DOHH2 (cell line): ENCODE measurements at regions not wholly inside any gene's neighbourhood (a gene's known extent, or its start where the extent isn't known, plus 50 kb on each side); places are given as distances from the start of the nearest gene placed in this dataset.

ENCODE experiments used
- EZH2phosphoT487 ChIP-seq: fragments of 200-600 bp; sonication (generic); IDR thresholded peaks from 2 replicates; pipeline ENCODE4 v1.6.1; 2017; ENCODE audit warnings: borderline replicate concordance, mild to moderate bottlenecking, antibody characterized with exemption, low read length, moderate library complexity, mixed read lengths
- TF ChIP-seq, protein P1 (sequence below): fragments of 200-600 bp; sonication (generic); IDR thresholded peaks from one replicate; pipeline ENCODE4 v1.5.1; 2014; ENCODE audit warnings: antibody characterized with exemption, mild to moderate bottlenecking, low read depth, low read length; ENCODE audit not compliant: poor library complexity, severe bottlenecking

GRCh38 chr2:212940816-212941215 is 210.6 kb downstream of the IKZF2 start:
- TF ChIP-seq, protein P1, sequence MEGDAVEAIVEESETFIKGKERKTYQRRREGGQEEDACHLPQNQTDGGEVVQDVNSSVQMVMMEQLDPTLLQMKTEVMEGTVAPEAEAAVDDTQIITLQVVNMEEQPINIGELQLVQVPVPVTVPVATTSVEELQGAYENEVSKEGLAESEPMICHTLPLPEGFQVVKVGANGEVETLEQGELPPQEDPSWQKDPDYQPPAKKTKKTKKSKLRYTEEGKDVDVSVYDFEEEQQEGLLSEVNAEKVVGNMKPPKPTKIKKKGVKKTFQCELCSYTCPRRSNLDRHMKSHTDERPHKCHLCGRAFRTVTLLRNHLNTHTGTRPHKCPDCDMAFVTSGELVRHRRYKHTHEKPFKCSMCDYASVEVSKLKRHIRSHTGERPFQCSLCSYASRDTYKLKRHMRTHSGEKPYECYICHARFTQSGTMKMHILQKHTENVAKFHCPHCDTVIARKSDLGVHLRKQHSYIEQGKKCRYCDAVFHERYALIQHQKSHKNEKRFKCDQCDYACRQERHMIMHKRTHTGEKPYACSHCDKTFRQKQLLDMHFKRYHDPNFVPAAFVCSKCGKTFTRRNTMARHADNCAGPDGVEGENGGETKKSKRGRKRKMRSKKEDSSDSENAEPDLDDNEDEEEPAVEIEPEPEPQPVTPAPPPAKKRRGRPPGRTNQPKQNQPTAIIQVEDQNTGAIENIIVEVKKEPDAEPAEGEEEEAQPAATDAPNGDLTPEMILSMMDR = no peak
- TF ChIP-seq EZH2phosphoT487 = no peak
